HFFc6 (cell line): ENCODE measurements at regions not wholly inside any gene's neighbourhood (a gene's known extent, or its start where the extent isn't known, plus 50 kb on each side); places are given as distances from the start of the nearest gene placed in this dataset.

ENCODE experiments used
- DNase-seq: peaks from one replicate; pipeline ENCODE4 v3.0.0-alpha.2; 2018
- H3K27ac Mint-ChIP-seq: 2 replicates; pipeline ENCODE4 v1.8.0; 2020; ENCODE audit warnings: mild to moderate bottlenecking, mixed read lengths
- H3K27me3 Mint-ChIP-seq: 2 replicates; pipeline ENCODE4 v1.8.0; 2021; ENCODE audit warnings: mild to moderate bottlenecking, moderate library complexity, mixed read lengths; ENCODE audit not compliant: insufficient read depth
- H3K36me3 Mint-ChIP-seq: 2 replicates; pipeline ENCODE4 v1.8.0; 2021; ENCODE audit warnings: low read depth, mixed read lengths
- H3K4me1 Mint-ChIP-seq: 2 replicates; pipeline ENCODE4 v1.8.0; 2020; ENCODE audit warnings: low read depth, mixed read lengths
- H3K4me3 Mint-ChIP-seq: 2 replicates; pipeline ENCODE4 v1.8.0; 2020; ENCODE audit warnings: mild to moderate bottlenecking, moderate library complexity, mixed read lengths
- H3K9me3 Mint-ChIP-seq: 2 replicates; pipeline ENCODE4 v1.8.0; 2020; ENCODE audit warnings: mild to moderate bottlenecking, mixed read lengths
- TF ChIP-seq, protein P1 (sequence below): fragments of 200-600 bp; sonication (generic); IDR thresholded peaks from 2 replicates; pipeline ENCODE4 v1.5.0; 2021; ENCODE audit warnings: antibody characterized with exemption, mild to moderate bottlenecking

DNA sequence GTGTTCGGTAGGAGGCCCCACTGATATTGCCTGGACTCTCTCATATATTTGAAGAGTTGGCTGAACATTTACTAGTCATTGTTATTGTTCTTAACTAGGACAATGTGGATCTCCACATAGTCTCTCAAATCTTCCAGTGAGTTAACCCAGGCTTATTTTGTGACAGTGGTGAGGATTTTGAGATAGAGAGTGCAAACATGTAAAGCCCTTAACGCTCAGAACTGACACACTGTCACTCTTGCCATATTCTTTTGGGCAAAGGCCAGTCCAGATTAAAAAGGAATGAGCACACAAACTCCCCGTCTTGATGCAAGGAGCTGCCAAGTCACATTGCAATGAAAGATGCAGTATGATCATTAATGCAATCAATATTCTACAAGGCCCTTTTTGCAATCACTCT, 431.9 kb upstream of the AZI2 start:
- Mint-ChIP-seq H3K36me3 (no peaks in the 10 kb centered on the region), H3K4me3 (no peak overlapping the region), H3K27ac (no peak overlapping the region), H3K27me3 (peaks cover 2% of the 10 kb centered on the region; the same call in 1 of the 2 replicates), H3K4me1 (no peaks in the 10 kb centered on the region), H3K9me3 (no peaks in the 10 kb centered on the region)
- no peak for DNase-seq
- TF ChIP-seq, protein P1, sequence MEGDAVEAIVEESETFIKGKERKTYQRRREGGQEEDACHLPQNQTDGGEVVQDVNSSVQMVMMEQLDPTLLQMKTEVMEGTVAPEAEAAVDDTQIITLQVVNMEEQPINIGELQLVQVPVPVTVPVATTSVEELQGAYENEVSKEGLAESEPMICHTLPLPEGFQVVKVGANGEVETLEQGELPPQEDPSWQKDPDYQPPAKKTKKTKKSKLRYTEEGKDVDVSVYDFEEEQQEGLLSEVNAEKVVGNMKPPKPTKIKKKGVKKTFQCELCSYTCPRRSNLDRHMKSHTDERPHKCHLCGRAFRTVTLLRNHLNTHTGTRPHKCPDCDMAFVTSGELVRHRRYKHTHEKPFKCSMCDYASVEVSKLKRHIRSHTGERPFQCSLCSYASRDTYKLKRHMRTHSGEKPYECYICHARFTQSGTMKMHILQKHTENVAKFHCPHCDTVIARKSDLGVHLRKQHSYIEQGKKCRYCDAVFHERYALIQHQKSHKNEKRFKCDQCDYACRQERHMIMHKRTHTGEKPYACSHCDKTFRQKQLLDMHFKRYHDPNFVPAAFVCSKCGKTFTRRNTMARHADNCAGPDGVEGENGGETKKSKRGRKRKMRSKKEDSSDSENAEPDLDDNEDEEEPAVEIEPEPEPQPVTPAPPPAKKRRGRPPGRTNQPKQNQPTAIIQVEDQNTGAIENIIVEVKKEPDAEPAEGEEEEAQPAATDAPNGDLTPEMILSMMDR: no peak

GRCh38 chr3:28781053-28781452, 432.4 kb upstream of the AZI2 start:
- Mint-ChIP-seq H3K27me3 (peaks cover 2% of the 10 kb centered on the region; the same call in 1 of the 2 replicates), H3K4me3 (no peak overlapping the region), H3K9me3 (no peaks in the 10 kb centered on the region), H3K36me3 (no peaks in the 10 kb centered on the region), H3K4me1 (no peaks in the 10 kb centered on the region), H3K27ac (no peak overlapping the region)
- no peak for DNase-seq
- TF ChIP-seq, protein P1: no peak

- Mint-ChIP-seq H3K27me3 (peaks cover 3% of the 10 kb centered on the region; the same call in 1 of the 2 replicates), H3K4me3 (no peak overlapping the region), H3K36me3 (no peaks in the 10 kb centered on the region), H3K27ac (no peak overlapping the region), H3K9me3 (no peaks in the 10 kb centered on the region), H3K4me1 (no peaks in the 10 kb centered on the region)
- no peak for DNase-seq
- TF ChIP-seq, protein P1: no peak
Observed at GRCh38 chr3:28786446-28786845, 437.8 kb upstream of the AZI2 start.

DNA sequence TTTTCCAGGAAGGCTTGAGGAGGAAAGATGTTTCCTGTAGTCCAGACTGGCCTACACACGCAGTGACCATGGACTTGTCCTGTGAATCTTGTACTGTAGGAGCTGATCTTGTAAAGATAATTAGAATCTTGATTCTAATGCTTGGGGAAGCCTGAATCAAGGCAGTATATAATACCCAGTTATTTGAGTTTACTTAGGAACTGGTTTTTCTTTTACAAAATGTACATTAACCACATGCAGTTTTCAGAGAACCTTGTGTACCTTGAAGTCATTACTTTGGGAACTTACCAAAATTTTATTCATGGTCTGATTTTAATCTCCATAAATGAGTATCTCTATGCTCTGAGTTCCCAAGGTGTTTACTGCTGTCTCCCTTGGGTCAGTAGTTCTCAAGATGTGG, 439.9 kb upstream of the AZI2 start:
- no peak overlapping the region for H3K27ac Mint-ChIP-seq
- DNase-seq: no peak
- H3K4me3 Mint-ChIP-seq: no peak overlapping the region
- TF ChIP-seq, protein P1: no peak
- peaks cover 6% of the 10 kb centered on the region; the same call in 1 of the 2 replicates for H3K4me1 Mint-ChIP-seq
- peaks cover 1% of the 10 kb centered on the region; the same call in 1 of the 2 replicates for H3K27me3 Mint-ChIP-seq
- H3K9me3 Mint-ChIP-seq: no peaks in the 10 kb centered on the region
- no peaks in the 10 kb centered on the region for H3K36me3 Mint-ChIP-seq

DNA sequence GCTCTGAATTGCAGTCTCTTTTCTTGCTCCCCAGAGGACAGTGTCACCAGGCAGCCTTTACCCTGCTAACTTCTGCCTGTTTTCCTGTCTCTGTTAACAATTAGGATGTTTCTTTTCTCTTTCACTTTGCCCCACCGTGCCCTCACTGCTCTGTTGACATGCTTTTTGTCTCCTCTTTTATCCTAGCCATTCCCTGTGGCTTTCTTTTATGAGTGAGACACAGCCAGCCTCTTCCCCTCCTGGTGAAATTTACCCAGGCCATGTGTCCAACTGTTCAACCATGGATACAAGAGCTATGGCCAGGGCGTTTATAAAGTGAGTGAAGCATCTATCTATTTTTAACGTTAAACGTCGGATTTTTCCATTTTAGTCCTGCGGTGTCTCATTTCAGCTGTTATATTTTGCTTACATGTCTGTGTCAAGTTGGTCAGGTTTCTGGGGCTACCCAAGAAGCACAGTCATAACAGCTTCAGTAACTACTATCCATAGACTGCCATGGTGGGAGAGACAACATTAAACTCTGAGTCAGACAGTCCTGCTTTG, 443.2 kb upstream of the AZI2 start:
- Mint-ChIP-seq H3K9me3 (no peaks in the 10 kb centered on the region), H3K27ac (no peak overlapping the region), H3K27me3 (peaks cover 1% of the 10 kb centered on the region; the same call in 1 of the 2 replicates), H3K4me1 (peaks cover 6% of the 10 kb centered on the region; the same call in 1 of the 2 replicates), H3K36me3 (no peaks in the 10 kb centered on the region), H3K4me3 (peak overlapping the region; percentile 81)
- TF ChIP-seq, protein P1: no peak
- DNase-seq: peak; percentile 0

DNA sequence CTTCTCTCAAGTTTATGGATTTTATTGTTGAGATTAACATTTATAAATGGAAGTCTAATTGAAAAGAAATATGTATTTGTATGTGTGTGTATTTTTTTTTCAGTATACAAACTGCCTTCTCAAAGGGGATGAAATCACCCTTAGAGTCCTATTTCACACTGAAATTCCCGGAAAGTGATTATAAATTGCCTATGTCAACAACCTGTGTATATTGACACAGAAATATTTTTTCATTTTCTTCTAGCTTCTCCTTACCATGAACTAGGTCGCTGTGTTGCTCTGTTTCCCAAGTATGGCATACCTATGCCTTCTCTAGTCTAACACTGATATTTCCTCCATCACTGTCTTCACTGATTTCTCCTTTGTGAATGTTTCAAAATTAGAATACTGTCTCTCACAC, 444.0 kb upstream of the AZI2 start:
- DNase-seq: no peak
- Mint-ChIP-seq H3K27me3 (peaks cover 1% of the 10 kb centered on the region; the same call in 1 of the 2 replicates), H3K9me3 (no peaks in the 10 kb centered on the region), H3K27ac (no peak overlapping the region), H3K4me1 (peaks cover 6% of the 10 kb centered on the region; the same call in 1 of the 2 replicates), H3K4me3 (no peak overlapping the region), H3K36me3 (no peaks in the 10 kb centered on the region)
- TF ChIP-seq, protein P1: no peak
